Peyer's patch (tissue), 4 donors: ENCODE measurements at regions not wholly inside any gene's neighbourhood (a gene's known extent, or its start where the extent isn't known, plus 50 kb on each side); places are given as distances from the start of the nearest gene placed in this dataset.

Experiments used
- DNase-seq, 3 donors: peaks; one replicate each; pipeline ENCODE4 v3.0.0-alpha.2; 2017 to 2019
- H3K27ac ChIP-seq, 4 donors: fragments of 200-600 bp; sonication (generic); one replicate each; pipeline ENCODE4 v1.5.1; 2016 to 2019
- H3K27me3 ChIP-seq, 2 donors: fragments of 200-600 bp; sonication (generic); one replicate each; pipeline ENCODE4 v1.5.1; 2019
- H3K36me3 ChIP-seq, 3 donors: fragments of 200-600 bp; sonication (generic); one replicate each; pipeline ENCODE4 v1.5.1; 2016 to 2019
- H3K4me1 ChIP-seq, 4 donors: fragments of 200-600 bp; sonication (generic); one replicate each; pipeline ENCODE4 v1.5.1; 2016 to 2019
- H3K4me3 ChIP-seq, 4 donors: fragments of 200-600 bp; sonication (generic); 1 replicate in 3 of 4; 2 replicates in 1 of 4; pipeline ENCODE4 v1.5.1; 2016 to 2019; ENCODE audit warnings: mild to moderate bottlenecking in 1 of 4
- H3K9me3 ChIP-seq, 4 donors: fragments of 200-600 bp; sonication (generic); one replicate each; pipeline ENCODE4 v1.5.1; 2016 to 2019; ENCODE audit warnings: mild to moderate bottlenecking in 1 of 4
- CTCF ChIP-seq, 6 experiments: fragments of 450-650 bp in 4 of 6; fragments of 200-600 bp in 2 of 6; sonication (generic) in 1 of 6; IDR thresholded peaks; one replicate each; pipeline ENCODE4 v1.5.1; 2017 to 2019; ENCODE audit warnings: antibody characterized with exemption in 6 of 6, mild to moderate bottlenecking in 3 of 6, moderate library complexity in 1 of 6
- POLR2A ChIP-seq, 2 donors: fragments of 450-650 bp; IDR thresholded peaks; one replicate each; pipeline ENCODE4 v1.5.1; 2017; ENCODE audit warnings: antibody characterized with exemption in 2 of 2, mild to moderate bottlenecking in 2 of 2, moderate library complexity in 2 of 2

DNA sequence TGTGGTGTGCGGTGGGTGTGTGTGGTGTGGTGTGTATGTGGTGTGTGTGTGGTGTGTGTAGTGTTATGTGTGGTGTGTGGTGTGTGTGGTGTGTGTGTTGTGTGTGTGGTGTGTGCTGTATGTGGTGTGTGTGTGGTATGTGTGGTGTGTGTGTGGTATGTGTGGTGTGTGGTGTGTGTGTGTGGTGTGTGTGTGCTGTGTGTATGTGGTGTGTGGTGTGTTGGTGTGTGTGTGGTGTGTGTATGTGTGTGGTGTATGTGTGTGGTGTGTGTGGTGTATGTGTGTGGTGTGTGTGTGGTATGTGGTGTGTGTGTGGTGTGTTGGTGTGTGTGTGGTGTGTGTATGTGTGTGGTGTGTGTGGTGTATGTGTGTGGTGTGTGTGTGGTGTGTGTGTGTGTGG is 144.3 kb downstream of the HSD17B3 start:
- Histone ChIP-seq H3K36me3 (no peaks in the 10 kb centered on the region), H3K27me3 (no peaks in the 10 kb centered on the region), H3K4me1 (peaks cover 0 to 12% (median 0%) of the 10 kb centered on the region in 4 donors), H3K4me3 (no peak overlapping the region), H3K9me3 (no peaks in the 10 kb centered on the region), H3K27ac (no peak overlapping the region)
- TF ChIP-seq POLR2A (IDR thresholded peaks at IDR 0.05) (no peak), CTCF (IDR thresholded peaks at IDR 0.05) (no peak)
- DNase-seq, result no peak

GRCh38 chr9:96156171-96156974 is 145.6 kb downstream of the HSD17B3 start:
- TF ChIP-seq POLR2A (IDR thresholded peaks at IDR 0.05) (no peak), CTCF (IDR thresholded peaks at IDR 0.05) (no peak)
- no peaks in the 10 kb centered on the region for H3K27me3 ChIP-seq
- no peak overlapping the region for H3K4me3 ChIP-seq
- no peak for DNase-seq
- H3K4me1 ChIP-seq, result peaks cover 0 to 12% (median 0%) of the 10 kb centered on the region in 4 donors
- H3K36me3 ChIP-seq, result no peaks in the 10 kb centered on the region
- H3K9me3 ChIP-seq, result no peaks in the 10 kb centered on the region
- H3K27ac ChIP-seq, result peak overlapping the region in 3 of 4 donors; percentile 12 to 44 (median 36)

GRCh38 chr9:96154081-96154480 is 147.9 kb downstream of the HSD17B3 start:
- Histone ChIP-seq H3K27ac (no peak overlapping the region), H3K27me3 (no peaks in the 10 kb centered on the region), H3K4me1 (peaks cover 0 to 9% (median 0%) of the 10 kb centered on the region in 4 donors), H3K36me3 (no peaks in the 10 kb centered on the region), H3K4me3 (no peak overlapping the region), H3K9me3 (no peaks in the 10 kb centered on the region)
- TF ChIP-seq POLR2A (IDR thresholded peaks at IDR 0.05) (no peak), CTCF (IDR thresholded peaks at IDR 0.05) (no peak)
- DNase-seq, result no peak

DNA sequence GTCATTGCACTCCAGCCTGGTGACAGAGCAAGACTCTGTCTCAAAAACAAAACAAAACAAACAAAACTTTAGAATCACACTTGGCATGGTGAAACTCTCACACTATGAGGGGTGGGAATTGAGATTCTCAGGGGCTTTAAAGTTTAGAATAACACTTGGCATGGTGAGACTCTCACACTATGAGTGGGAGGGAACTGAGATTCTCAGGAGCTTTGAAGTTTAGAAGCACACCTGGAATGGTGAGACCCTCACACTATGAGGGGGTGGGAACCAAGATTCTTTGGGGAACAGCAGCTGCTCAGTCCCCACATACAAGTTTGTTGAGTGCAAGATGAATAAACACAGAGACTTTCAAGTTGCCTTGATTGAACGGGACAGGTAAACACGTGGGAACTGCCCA is 149.4 kb downstream of the HSD17B3 start:
- peaks cover 0 to 10% (median 0%) of the 10 kb centered on the region in 4 donors for H3K4me1 ChIP-seq
- no peak for TF ChIP-seq POLR2A (IDR thresholded peaks at IDR 0.05)
- TF ChIP-seq CTCF (IDR thresholded peaks at IDR 0.05), result no peak
- H3K36me3 ChIP-seq, result no peaks in the 10 kb centered on the region
- H3K9me3 ChIP-seq, result no peaks in the 10 kb centered on the region
- H3K27ac ChIP-seq, result no peak overlapping the region
- DNase-seq, result no peak
- no peaks in the 10 kb centered on the region for H3K27me3 ChIP-seq
- no peak overlapping the region for H3K4me3 ChIP-seq

DNA sequence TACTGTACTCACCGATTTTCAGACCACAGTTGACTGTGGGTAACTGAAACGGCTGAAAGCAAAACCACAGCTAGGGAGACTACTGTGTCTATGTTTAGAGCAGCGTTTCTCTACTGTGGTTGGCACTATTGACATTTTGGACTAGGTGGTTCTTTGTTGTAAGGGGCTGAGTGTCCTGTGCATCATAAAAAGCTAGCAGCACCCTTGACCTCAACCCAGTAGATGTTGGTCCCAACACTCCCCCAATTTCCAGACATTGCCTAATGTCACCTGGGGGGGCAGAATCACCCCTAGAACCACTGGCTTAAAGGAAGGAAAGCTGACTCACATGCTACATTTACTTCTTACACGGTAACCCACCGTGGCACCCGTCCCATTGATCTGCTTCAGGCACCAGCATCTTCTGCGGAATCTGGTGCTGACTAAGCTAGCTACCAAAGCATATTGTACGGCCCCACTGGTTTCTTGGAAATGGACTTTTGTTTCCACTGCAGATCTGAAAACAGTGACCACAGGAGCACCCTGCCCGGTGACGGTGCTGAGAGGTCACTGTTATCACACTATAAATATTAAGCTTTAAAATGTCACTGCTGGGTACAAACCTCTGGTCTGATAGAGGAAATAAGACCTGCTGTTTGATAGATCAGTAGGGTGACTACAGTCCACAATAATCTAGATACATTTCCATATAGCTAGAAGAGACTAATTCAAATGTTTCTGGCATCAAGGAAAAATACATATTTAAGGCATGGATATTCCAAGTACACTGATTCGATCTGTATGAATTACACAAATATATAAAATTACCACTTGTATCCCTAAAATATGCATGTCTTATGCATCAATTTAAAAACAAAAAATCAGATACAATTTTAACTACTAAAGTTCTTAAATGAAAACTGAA is 151.4 kb downstream of the HSD17B3 start:
- DNase-seq, result peak in 1 of 3 donors; percentile 69
- H3K4me1 ChIP-seq, result peaks cover 0 to 5% (median 0%) of the 10 kb centered on the region in 4 donors
- H3K36me3 ChIP-seq, result no peaks in the 10 kb centered on the region
- H3K27ac ChIP-seq, result peak overlapping the region in 2 of 4 donors; percentile 50 to 52
- TF ChIP-seq POLR2A (IDR thresholded peaks at IDR 0.05) (no peak), CTCF (IDR thresholded peaks at IDR 0.05) (no peak)
- no peaks in the 10 kb centered on the region for H3K9me3 ChIP-seq
- no peaks in the 10 kb centered on the region for H3K27me3 ChIP-seq
- H3K4me3 ChIP-seq, result peak overlapping the region in 1 of 4 donors; percentile 8
